ENCODE measurements at regions not wholly inside any gene's neighbourhood (a gene's known extent, or its start where the extent isn't known, plus 50 kb on each side); places are given as distances from the start of the nearest gene placed in this dataset.
"Not testable (repeated sequence)": the region's sequence is repeated elsewhere in the genome, so short reads cannot be mapped to it uniquely, and the experiment has no call there.

- Histone ChIP-seq H3K4me3 (no peak overlapping the region), H3K9me3 (no peaks in the 10 kb centered on the region), H3K27me3 (no peaks in the 10 kb centered on the region), H3K36me3 (no peaks in the 10 kb centered on the region)
- DNase-seq = no peak
These were observed 141.1 kb upstream of the OR13F1 start for GRCh38 chr9:104362912-104363472.

- DNase-seq = no peak
- Histone ChIP-seq H3K4me3 (no peak overlapping the region), H3K27me3 (no peaks in the 10 kb centered on the region), H3K36me3 (no peaks in the 10 kb centered on the region), H3K9me3 (no peaks in the 10 kb centered on the region)
These were observed 136.6 kb upstream of the OR13F1 start for GRCh38 chr9:104367507-104367906.

GRCh38 chr9:104368318-104368717 lies 135.7 kb upstream of the OR13F1 start:
- not testable (repeated sequence) for H3K27me3 ChIP-seq, DNase-seq, H3K4me3 ChIP-seq, H3K36me3 ChIP-seq, H3K9me3 ChIP-seq

GRCh38 chr9:104374711-104375110 lies 129.4 kb upstream of the OR13F1 start:
- no peaks in the 10 kb centered on the region for H3K9me3 ChIP-seq
- H3K4me3 ChIP-seq = no peak overlapping the region
- no peak for DNase-seq
- H3K27me3 ChIP-seq = no peaks in the 10 kb centered on the region
- no peaks in the 10 kb centered on the region for H3K36me3 ChIP-seq

GRCh38 chr9:104386013-104386412 lies 118.0 kb upstream of the OR13F1 start:
- no peaks in the 10 kb centered on the region for H3K36me3 ChIP-seq
- no peak overlapping the region for H3K4me3 ChIP-seq
- no peaks in the 10 kb centered on the region for H3K9me3 ChIP-seq
- DNase-seq = no peak
- no peaks in the 10 kb centered on the region for H3K27me3 ChIP-seq

- Histone ChIP-seq H3K27me3 (no peaks in the 10 kb centered on the region), H3K9me3 (no peaks in the 10 kb centered on the region), H3K36me3 (no peaks in the 10 kb centered on the region), H3K4me3 (no peak overlapping the region)
- DNase-seq = no peak
These were observed 117.5 kb upstream of the OR13F1 start for GRCh38 chr9:104386425-104387069.

- Histone ChIP-seq H3K9me3 (no peaks in the 10 kb centered on the region), H3K36me3 (no peaks in the 10 kb centered on the region), H3K4me3 (no peak overlapping the region), H3K27me3 (no peaks in the 10 kb centered on the region)
- DNase-seq = no peak
These were observed 116.0 kb upstream of the OR13F1 start for GRCh38 chr9:104388071-104388470.

GRCh38 chr9:104389341-104389740 lies 114.7 kb upstream of the OR13F1 start:
- no peaks in the 10 kb centered on the region for H3K36me3 ChIP-seq
- no peak for DNase-seq
- H3K9me3 ChIP-seq = peaks cover 2% of the 10 kb centered on the region; the same call in 1 of the 2 replicates
- no peaks in the 10 kb centered on the region for H3K27me3 ChIP-seq
- H3K4me3 ChIP-seq = no peak overlapping the region

- H3K27me3 ChIP-seq, DNase-seq, H3K9me3 ChIP-seq, H3K4me3 ChIP-seq, H3K36me3 ChIP-seq: not testable (repeated sequence)
These were observed 109.2 kb upstream of the OR13F1 start for GRCh38 chr9:104394901-104395300.

GRCh38 chr9:104412238-104412637 lies 91.8 kb upstream of the OR13F1 start:
- Histone ChIP-seq H3K36me3 (no peaks in the 10 kb centered on the region), H3K27me3 (no peaks in the 10 kb centered on the region), H3K4me3 (no peak overlapping the region), H3K9me3 (peaks cover 10% of the 10 kb centered on the region)
- DNase-seq = no peak

- DNase-seq = no peak
- Histone ChIP-seq H3K27me3 (no peaks in the 10 kb centered on the region), H3K4me3 (no peak overlapping the region), H3K36me3 (no peaks in the 10 kb centered on the region), H3K9me3 (peaks cover 5% of the 10 kb centered on the region)
These were observed 87.6 kb upstream of the OR13F1 start for GRCh38 chr9:104416470-104416869.

GRCh38 chr9:104417296-104417695 lies 86.8 kb upstream of the OR13F1 start:
- Histone ChIP-seq H3K36me3 (no peaks in the 10 kb centered on the region), H3K9me3 (peaks cover 5% of the 10 kb centered on the region), H3K27me3 (no peaks in the 10 kb centered on the region), H3K4me3 (no peak overlapping the region)
- DNase-seq = no peak

GRCh38 chr9:104429031-104429546 lies 75.0 kb upstream of the OR13F1 start:
- Histone ChIP-seq H3K36me3 (no peaks in the 10 kb centered on the region), H3K27me3 (no peaks in the 10 kb centered on the region), H3K4me3 (no peak overlapping the region), H3K9me3 (no peaks in the 10 kb centered on the region)
- DNase-seq = no peak

- DNase-seq = no peak
- Histone ChIP-seq H3K4me3 (no peak overlapping the region), H3K36me3 (no peaks in the 10 kb centered on the region), H3K27me3 (no peaks in the 10 kb centered on the region), H3K9me3 (no peaks in the 10 kb centered on the region)
These were observed 69.0 kb upstream of the OR13F1 start for GRCh38 chr9:104435059-104435458.

- DNase-seq = no peak
- Histone ChIP-seq H3K4me3 (no peak overlapping the region), H3K27me3 (no peaks in the 10 kb centered on the region), H3K36me3 (no peaks in the 10 kb centered on the region), H3K9me3 (no peaks in the 10 kb centered on the region)
These were observed 56.0 kb upstream of the OR13F1 start for GRCh38 chr9:104448036-104448435.
